Spinal cord (tissue), 9 donors: ENCODE measurements at regions not wholly inside any gene's neighbourhood (a gene's known extent, or its start where the extent isn't known, plus 50 kb on each side); places are given as distances from the start of the nearest gene placed in this dataset.

Source experiments
- DNase-seq, 6 donors: peaks; one replicate each; pipeline versions ENCODE4 v3.0.0 to v3.0.0-alpha.2; 2013 to 2015; ENCODE audit warnings: low spot score in 6 of 6, low read depth in 4 of 6
- H3K27ac ChIP-seq: one replicate; pipeline ENCODE4 v1.5.1; 2013; ENCODE audit warnings: low read depth, low read length, control low read depth
- H3K27me3 ChIP-seq: one replicate; pipeline ENCODE4 v1.6.1; 2013; ENCODE audit warnings: low read length; ENCODE audit not compliant: control insufficient read depth, insufficient read depth
- H3K36me3 ChIP-seq: one replicate; pipeline ENCODE4 v1.6.1; 2013; ENCODE audit warnings: low read length; ENCODE audit not compliant: control insufficient read depth, insufficient read depth
- H3K4me1 ChIP-seq: one replicate; pipeline ENCODE4 v1.6.1; 2013; ENCODE audit warnings: low read length; ENCODE audit not compliant: control insufficient read depth, insufficient read depth
- H3K4me3 ChIP-seq: one replicate; pipeline ENCODE4 v1.5.1; 2013; ENCODE audit warnings: low read depth, low read length, control low read depth
- H3K9me3 ChIP-seq: one replicate; pipeline ENCODE4 v1.6.1; 2013; ENCODE audit warnings: low read length; ENCODE audit not compliant: control insufficient read depth, insufficient read depth
- WGBS: methylation state at CpG from one replicate; pipeline ENCODE4 v1.1.5; 2013; ENCODE audit warnings: missing lambda C conversion rate; ENCODE audit not compliant: insufficient coverage; 5-methylcytosine and 5-hydroxymethylcytosine counted together
- donor health status: healthy.

DNA sequence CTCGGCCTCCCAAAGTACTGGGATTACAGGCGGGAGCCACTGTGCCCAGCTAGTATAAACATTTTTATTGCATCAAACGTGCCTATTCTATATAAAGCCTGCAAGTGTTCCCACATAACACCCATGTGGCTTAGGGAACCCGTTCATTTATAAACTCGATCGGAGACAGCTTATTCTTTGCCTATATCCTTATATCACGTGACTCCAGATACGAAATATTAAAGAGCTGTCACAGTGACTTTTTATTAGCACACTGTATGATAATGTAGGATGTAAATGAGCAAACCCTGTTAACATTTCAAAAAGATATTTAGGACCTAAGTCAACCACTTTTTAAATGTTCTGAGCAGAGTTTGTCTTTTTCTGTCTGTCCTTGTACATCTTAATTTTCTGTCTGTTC is 642.9 kb upstream of the ADARB2 start:
- DNase-seq = no peak
- H3K4me3 ChIP-seq = no peak overlapping the region
- no peaks in the 10 kb centered on the region for H3K27me3 ChIP-seq
- H3K36me3 ChIP-seq = no peaks in the 10 kb centered on the region
- H3K27ac ChIP-seq = no peak overlapping the region
- 94% methylated on average over 2 of the region's 8 CpGs for WGBS
- no peaks in the 10 kb centered on the region for H3K4me1 ChIP-seq
- H3K9me3 ChIP-seq = no peaks in the 10 kb centered on the region

DNA sequence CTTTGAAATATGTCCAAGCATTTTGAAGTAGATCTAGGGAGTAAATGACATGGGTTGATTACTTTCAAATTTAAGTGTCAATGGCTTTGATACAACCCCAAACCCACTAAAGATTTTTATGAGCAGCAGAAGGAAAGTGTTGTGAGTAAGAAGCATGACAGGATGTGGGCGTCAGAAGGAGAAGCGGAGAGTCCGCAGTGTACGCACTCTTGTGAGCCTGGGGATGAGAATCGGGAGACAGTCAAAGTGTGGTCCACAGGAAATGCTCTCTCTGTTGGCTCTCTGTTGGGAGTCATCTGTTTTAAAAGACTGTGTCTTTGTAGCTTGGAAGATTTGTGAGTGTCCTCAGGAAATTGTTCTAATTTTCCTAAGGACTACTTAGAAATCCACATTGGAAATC is 629.8 kb upstream of the ADARB2 start:
- H3K9me3 ChIP-seq = peaks cover 2% of the 10 kb centered on the region
- no peak for DNase-seq
- no peak overlapping the region for H3K4me3 ChIP-seq
- H3K27ac ChIP-seq = no peak overlapping the region
- 78% methylated on average over 5 of the region's 5 CpGs for WGBS
- no peaks in the 10 kb centered on the region for H3K36me3 ChIP-seq
- no peaks in the 10 kb centered on the region for H3K4me1 ChIP-seq
- no peaks in the 10 kb centered on the region for H3K27me3 ChIP-seq

- Histone ChIP-seq H3K4me3 (no peak overlapping the region), H3K4me1 (no peaks in the 10 kb centered on the region), H3K27me3 (no peaks in the 10 kb centered on the region), H3K36me3 (no peaks in the 10 kb centered on the region), H3K27ac (no peak overlapping the region), H3K9me3 (peaks cover 2% of the 10 kb centered on the region)
- DNase-seq = no peak
Measured at GRCh38 chr10:2366264-2366931, 629.1 kb upstream of the ADARB2 start.

DNA sequence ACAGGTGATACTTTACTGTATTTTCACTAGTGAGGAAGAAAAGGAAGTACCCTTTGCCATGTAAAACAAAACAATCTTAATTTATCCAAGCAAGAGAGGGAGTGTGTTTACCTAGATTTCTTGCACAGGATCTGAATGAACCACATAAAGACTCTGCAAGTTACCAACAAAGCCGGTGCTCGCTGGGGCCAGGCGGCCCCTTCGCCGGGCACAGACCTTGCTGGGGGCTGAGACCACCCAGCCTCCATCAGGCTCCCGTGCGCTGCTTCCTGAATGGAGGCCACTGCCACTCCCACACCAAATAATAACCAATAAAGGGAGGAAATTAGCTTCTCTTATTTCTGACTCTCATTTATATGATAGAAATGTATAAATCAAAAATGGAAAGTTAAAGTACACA is 625.0 kb upstream of the ADARB2 start:
- Histone ChIP-seq H3K9me3 (no peaks in the 10 kb centered on the region), H3K27ac (no peak overlapping the region), H3K27me3 (no peaks in the 10 kb centered on the region), H3K4me3 (no peak overlapping the region), H3K4me1 (no peaks in the 10 kb centered on the region), H3K36me3 (no peaks in the 10 kb centered on the region)
- no CpG with 5 or more reads among the region's 7 CpGs for WGBS
- no peak for DNase-seq

DNA sequence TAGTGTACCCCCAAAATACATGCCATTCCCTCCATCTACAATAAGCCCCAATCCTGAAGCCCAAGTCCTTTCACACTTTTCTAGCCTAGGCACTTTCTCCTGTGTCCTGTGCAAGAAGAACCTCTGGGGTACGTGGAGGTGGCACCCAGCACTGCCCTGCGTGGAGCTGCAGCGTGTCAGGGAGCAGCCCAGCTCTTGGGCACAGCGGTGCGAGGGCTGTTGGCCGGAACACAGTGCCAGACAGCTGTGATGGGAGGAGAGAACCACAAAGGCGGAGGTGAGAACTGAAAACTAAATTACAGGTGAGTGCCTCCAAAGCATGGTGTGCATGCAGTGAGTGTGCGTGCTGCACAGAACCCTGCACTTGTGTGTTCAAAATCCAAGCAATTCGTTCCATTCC is 621.3 kb upstream of the ADARB2 start:
- H3K4me1 ChIP-seq = no peaks in the 10 kb centered on the region
- no peak for DNase-seq
- WGBS = 99% methylated on average over 7 of the region's 9 CpGs
- no peak overlapping the region for H3K27ac ChIP-seq
- no peaks in the 10 kb centered on the region for H3K9me3 ChIP-seq
- no peak overlapping the region for H3K4me3 ChIP-seq
- H3K36me3 ChIP-seq = no peaks in the 10 kb centered on the region
- no peaks in the 10 kb centered on the region for H3K27me3 ChIP-seq

- Histone ChIP-seq H3K9me3 (no peaks in the 10 kb centered on the region), H3K4me3 (no peak overlapping the region), H3K36me3 (no peaks in the 10 kb centered on the region), H3K27ac (no peak overlapping the region), H3K27me3 (no peaks in the 10 kb centered on the region), H3K4me1 (no peaks in the 10 kb centered on the region)
- 98% methylated on average over 3 of the region's 7 CpGs for WGBS
- no peak for DNase-seq
Measured at GRCh38 chr10:2356670-2357069, 619.3 kb upstream of the ADARB2 start.

DNA sequence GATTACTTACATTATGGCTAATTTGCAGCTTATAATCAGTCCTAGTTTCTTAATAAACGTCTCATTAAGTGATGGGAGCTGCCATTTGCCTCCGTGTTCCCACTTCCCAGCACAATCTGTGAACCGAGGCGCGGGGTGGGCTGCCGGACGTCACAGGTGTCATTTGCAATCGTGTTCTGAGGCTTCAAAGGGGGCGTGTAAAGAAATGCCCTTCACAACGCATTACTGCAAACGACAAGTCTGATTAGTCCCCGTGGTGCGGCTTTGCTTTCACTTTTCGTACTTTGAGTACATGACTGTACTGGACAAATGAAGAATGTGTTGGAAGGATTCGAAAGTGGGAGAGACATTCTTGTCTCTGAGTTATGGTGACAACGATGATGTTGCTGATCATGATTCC is 614.2 kb upstream of the ADARB2 start:
- 83% methylated on average over 12 of the region's 16 CpGs for WGBS
- no peak for DNase-seq
- Histone ChIP-seq H3K27me3 (no peaks in the 10 kb centered on the region), H3K4me1 (no peaks in the 10 kb centered on the region), H3K4me3 (no peak overlapping the region), H3K9me3 (no peaks in the 10 kb centered on the region), H3K27ac (no peak overlapping the region), H3K36me3 (no peaks in the 10 kb centered on the region)

DNA sequence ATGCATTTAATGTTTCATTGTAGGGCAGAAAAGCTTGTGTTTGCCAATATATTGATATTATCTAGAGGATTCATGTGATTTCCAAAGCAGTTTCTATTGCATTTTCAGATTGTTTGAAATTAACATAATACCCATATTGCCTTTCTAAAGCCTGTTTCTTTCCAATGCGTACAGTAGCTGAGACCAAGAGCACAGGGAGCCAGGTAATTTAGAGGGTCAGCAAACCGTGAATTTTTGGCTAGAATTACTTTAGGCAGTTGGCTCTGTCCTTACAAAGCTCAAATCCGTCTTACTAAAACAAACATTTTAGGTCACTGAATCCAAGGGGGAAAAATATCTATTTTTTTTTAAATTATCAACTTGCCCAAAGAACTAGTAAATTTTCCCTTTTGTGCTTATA is 604.9 kb upstream of the ADARB2 start:
- Histone ChIP-seq H3K9me3 (no peaks in the 10 kb centered on the region), H3K4me1 (no peaks in the 10 kb centered on the region), H3K27me3 (no peaks in the 10 kb centered on the region), H3K36me3 (no peaks in the 10 kb centered on the region), H3K27ac (no peak overlapping the region), H3K4me3 (no peak overlapping the region)
- peak in 2 of 6 donors; percentile 28 to 56 for DNase-seq
- no CpG with 5 or more reads among the region's 3 CpGs for WGBS

DNA sequence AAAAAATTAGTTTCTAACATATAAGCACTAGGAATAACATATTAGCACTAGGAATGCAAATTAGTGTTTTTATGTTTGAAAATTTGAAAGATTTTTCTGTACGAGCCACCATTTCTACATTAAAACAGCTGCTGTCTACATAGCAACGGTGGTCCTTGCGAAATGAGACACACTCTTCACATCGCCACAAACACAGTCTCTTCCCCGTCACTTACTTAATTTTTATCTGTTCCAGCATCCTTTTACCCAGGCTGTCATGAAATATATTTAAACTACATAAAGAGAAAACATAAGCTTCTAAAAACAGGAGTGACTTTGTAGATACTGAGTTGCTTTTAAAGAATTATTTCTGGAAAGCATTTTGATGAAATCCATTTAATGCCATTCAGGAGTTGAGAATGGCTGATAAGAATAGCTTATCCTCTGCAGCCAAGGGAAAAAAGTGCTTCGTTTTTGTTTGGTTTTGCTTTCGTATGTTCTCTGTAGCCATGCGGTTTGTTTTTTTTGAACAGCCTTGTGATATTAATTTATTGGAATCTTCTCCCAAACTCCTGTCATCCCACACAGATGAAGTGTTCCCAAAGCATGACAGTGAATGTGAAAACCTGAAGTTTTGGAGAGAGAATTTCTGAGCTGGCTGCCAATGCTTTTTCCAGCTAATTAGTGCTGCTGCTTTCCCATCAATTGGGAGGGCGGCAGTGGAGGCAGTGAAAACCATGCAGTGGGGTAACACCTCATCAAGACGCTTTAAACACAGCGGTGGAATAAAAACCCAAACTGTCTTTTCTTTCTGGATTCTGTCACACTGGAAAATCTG is 603.7 kb upstream of the ADARB2 start:
- Histone ChIP-seq H3K36me3 (no peaks in the 10 kb centered on the region), H3K9me3 (no peaks in the 10 kb centered on the region), H3K4me3 (no peak overlapping the region), H3K27me3 (no peaks in the 10 kb centered on the region), H3K27ac (no peak overlapping the region), H3K4me1 (no peaks in the 10 kb centered on the region)
- peak in 2 of 6 donors; percentile 45 to 81 for DNase-seq
- WGBS = 65% methylated on average over 5 of the region's 11 CpGs

DNA sequence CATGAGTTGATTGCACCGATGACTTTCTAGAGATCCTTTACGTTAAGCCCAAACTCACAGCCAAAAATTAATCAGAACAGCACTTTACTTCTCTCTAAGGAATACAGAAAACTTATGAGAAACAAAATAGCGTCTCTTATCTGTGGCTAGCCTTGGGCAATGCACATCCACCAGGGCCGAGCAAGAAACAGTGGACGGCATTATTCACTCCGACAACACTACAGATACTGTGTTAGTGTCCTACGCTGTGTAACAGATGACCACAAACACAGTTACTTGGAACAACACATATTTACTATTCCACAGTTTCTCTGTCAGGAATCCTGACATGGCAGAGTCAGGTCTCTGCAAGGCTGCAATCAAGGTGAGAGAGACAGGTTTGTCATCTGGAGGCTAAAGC is 598.3 kb upstream of the ADARB2 start:
- 79% methylated on average over 7 of the region's 7 CpGs for WGBS
- Histone ChIP-seq H3K4me3 (no peak overlapping the region), H3K27me3 (no peaks in the 10 kb centered on the region), H3K4me1 (no peaks in the 10 kb centered on the region), H3K27ac (no peak overlapping the region), H3K9me3 (no peaks in the 10 kb centered on the region), H3K36me3 (no peaks in the 10 kb centered on the region)
- DNase-seq = peak in 2 of 6 donors; percentile 25 to 38
